Upper lobe of left lung (tissue), 6 donors: ENCODE measurements at regions not wholly inside any gene's neighbourhood (a gene's known extent, or its start where the extent isn't known, plus 50 kb on each side); places are given as distances from the start of the nearest gene placed in this dataset.

Experiments
- ATAC-seq, 2 donors: fragments of 200-7000 bp; cut with Tn5 transposase; one replicate each; pipeline ENCODE4 v1.9.1; 2022; ENCODE audit warnings: mild to moderate bottlenecking in 2 of 2, moderate library complexity in 2 of 2; ENCODE audit not compliant: low FRiP score in 2 of 2
- DNase-seq, 2 donors: peaks; one replicate each; pipeline ENCODE4 v3.0.0-alpha.2; 2019 to 2020
- H3K27ac ChIP-seq, 4 donors: fragments of 200-600 bp; sonication (generic); one replicate each; pipeline ENCODE4 v1.5.1; 2016 to 2019
- H3K27me3 ChIP-seq, 4 donors: fragments of 200-600 bp; sonication (generic); one replicate each; pipeline ENCODE4 v1.5.1; 2017 to 2019
- H3K36me3 ChIP-seq, 4 donors: fragments of 200-600 bp; sonication (generic); one replicate each; pipeline ENCODE4 v1.5.1; 2016 to 2019
- H3K4me1 ChIP-seq, 4 donors: fragments of 200-600 bp; sonication (generic); one replicate each; pipeline ENCODE4 v1.5.1; 2018 to 2019
- H3K4me3 ChIP-seq, 4 donors: fragments of 200-600 bp; sonication (generic); one replicate each; pipeline ENCODE4 v1.5.1; 2017 to 2019; ENCODE audit warnings: mild to moderate bottlenecking in 2 of 4, moderate library complexity in 1 of 4
- H3K9me3 ChIP-seq, 4 donors: fragments of 200-600 bp; sonication (generic); one replicate each; pipeline ENCODE4 v1.5.1; 2018 to 2019
- CTCF ChIP-seq, 6 experiments: fragments of 450-650 bp in 4 of 6; fragments of 200-600 bp in 2 of 6; sonication (generic) in 2 of 6; IDR thresholded peaks; one replicate each; pipeline ENCODE4 v1.5.1; 2016 to 2019; ENCODE audit warnings: antibody characterized with exemption in 6 of 6
- EP300 ChIP-seq, 4 donors: sonication (generic); formaldehyde crosslinking; IDR thresholded peaks; one replicate each; pipeline ENCODE4 v1.5.1; 2017; ENCODE audit warnings: antibody characterized with exemption in 4 of 4, control low read depth in 2 of 4
- POLR2A ChIP-seq, 4 donors: fragments of 450-650 bp; IDR thresholded peaks; one replicate each; pipeline ENCODE4 v1.5.1; 2016 to 2017; ENCODE audit warnings: antibody characterized with exemption in 4 of 4, mild to moderate bottlenecking in 2 of 4
- POLR2AphosphoS5 ChIP-seq, 2 donors: sonication (generic); formaldehyde crosslinking; IDR thresholded peaks; one replicate each; pipeline ENCODE4 v1.5.1; 2017; ENCODE audit warnings: antibody characterized with exemption in 2 of 2
- WGBS, 2 donors: methylation state at CpG; one replicate each; pipeline ENCODE4 v1.1.5; 2017 to 2018; 5-methylcytosine and 5-hydroxymethylcytosine counted together
- donor health status: DM: no; HTN: no; CAD: no; lungs with moderate emphysema.
- donor health status: DM: no; HTN: yes; CAD: no; lungs with severe emphysema.

- ATAC-seq: peak in 1 of 2 donors; percentile 63
- Histone ChIP-seq H3K9me3 (no peaks in the 10 kb centered on the region), H3K27me3 (no peaks in the 10 kb centered on the region), H3K4me1 (peaks cover 0 to 3% (median 0%) of the 10 kb centered on the region in 4 donors), H3K27ac (no peak overlapping the region), H3K4me3 (no peak overlapping the region), H3K36me3 (no peaks in the 10 kb centered on the region)
- peak in 1 of 2 donors; percentile 22 for DNase-seq
- WGBS, 2 donors: 74 to 79% methylated on average over 15 of the region's 15 CpGs
- TF ChIP-seq POLR2AphosphoS5 (IDR thresholded peaks at IDR 0.05): no peak
- no peak for TF ChIP-seq POLR2A (IDR thresholded peaks at IDR 0.05)
- no peak for TF ChIP-seq CTCF (IDR thresholded peaks at IDR 0.05)
- TF ChIP-seq EP300 (IDR thresholded peaks at IDR 0.05): no peak
These were observed 90.7 kb upstream of the WLS start for GRCh38 chr1:68322837-68323687.

DNA sequence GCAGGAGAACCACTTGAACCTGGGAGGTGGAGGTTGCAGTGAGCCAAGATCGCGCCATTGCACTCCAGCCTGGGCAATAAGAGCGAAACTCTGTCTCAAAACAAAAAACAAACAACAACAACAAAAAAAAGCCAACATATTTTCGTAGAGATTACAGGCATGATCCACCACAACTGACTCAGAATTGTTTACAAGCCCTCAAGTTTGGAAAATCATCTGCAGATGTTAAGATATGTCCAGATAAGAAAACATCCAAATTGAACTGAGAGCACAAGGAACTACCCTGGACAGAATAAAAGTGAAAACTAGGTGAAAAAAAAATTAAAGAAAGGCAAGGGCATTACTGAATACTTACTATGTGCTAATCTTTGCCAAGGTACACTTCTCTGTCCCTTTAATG is 89.8 kb upstream of the WLS start:
- Histone ChIP-seq H3K4me1 (peaks cover 0 to 3% (median 0%) of the 10 kb centered on the region in 4 donors), H3K27ac (no peak overlapping the region), H3K9me3 (no peaks in the 10 kb centered on the region), H3K36me3 (no peaks in the 10 kb centered on the region), H3K27me3 (no peaks in the 10 kb centered on the region), H3K4me3 (no peak overlapping the region)
- TF ChIP-seq POLR2AphosphoS5 (IDR thresholded peaks at IDR 0.05) (no peak), POLR2A (IDR thresholded peaks at IDR 0.05) (no peak), EP300 (IDR thresholded peaks at IDR 0.05) (no peak), CTCF (IDR thresholded peaks at IDR 0.05) (no peak)
- 87 to 94% methylated on average over 4 of the region's 4 CpGs for WGBS, 2 donors
- ATAC-seq (no peak), DNase-seq (no peak)

DNA sequence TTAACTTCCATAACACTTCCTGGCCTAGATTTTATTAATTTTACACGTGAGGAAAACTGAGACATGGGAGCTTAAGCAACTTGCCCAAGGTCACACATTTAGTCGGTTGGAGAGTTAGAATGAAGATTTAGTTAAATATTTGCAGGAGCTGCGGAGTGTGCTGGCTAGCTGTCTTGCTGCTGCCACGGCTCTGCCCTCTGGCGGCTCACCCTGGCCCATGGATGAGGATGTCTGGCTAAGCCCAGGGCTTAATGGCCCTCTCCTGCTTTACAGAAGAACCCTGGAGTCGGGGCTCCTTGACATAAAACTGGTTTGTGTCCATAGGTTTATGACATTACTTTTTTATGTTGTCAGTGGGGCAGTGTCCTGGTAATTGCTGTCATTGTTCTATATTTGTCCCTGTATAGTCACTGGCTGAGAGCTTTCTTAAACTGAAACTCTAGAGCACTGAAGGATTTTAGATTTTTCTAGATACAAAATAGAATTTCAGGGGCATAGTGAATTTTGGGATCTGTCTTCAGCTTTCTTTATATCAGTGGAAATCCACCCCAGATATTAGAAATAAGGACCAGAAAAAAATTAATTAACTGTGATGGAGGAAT is 88.9 kb upstream of the WLS start:
- H3K9me3 ChIP-seq: no peaks in the 10 kb centered on the region
- WGBS, 2 donors: 31 to 46% methylated on average over 6 of the region's 6 CpGs
- H3K4me1 ChIP-seq: no peaks in the 10 kb centered on the region
- DNase-seq (peak; percentile 74 to 83), ATAC-seq (peak; percentile 71 to 79)
- TF ChIP-seq POLR2AphosphoS5 (IDR thresholded peaks at IDR 0.05): no peak
- TF ChIP-seq CTCF (IDR thresholded peaks at IDR 0.05): peak; percentile 36 to 72 (median 54)
- TF ChIP-seq EP300 (IDR thresholded peaks at IDR 0.05): no peak
- H3K27me3 ChIP-seq: no peaks in the 10 kb centered on the region
- no peaks in the 10 kb centered on the region for H3K36me3 ChIP-seq
- H3K4me3 ChIP-seq: no peak overlapping the region
- no peak overlapping the region for H3K27ac ChIP-seq

- ATAC-seq (no peak), DNase-seq (no peak)
- no peaks in the 10 kb centered on the region for H3K36me3 ChIP-seq
- no peaks in the 10 kb centered on the region for H3K9me3 ChIP-seq
- H3K27ac ChIP-seq: no peak overlapping the region
- WGBS, 2 donors: 76 to 84% methylated on average over 4 of the region's 4 CpGs
- no peak overlapping the region for H3K4me3 ChIP-seq
- no peaks in the 10 kb centered on the region for H3K4me1 ChIP-seq
- H3K27me3 ChIP-seq: no peaks in the 10 kb centered on the region
- TF ChIP-seq CTCF (IDR thresholded peaks at IDR 0.05): no peak
- no peak for TF ChIP-seq POLR2A (IDR thresholded peaks at IDR 0.05)
- TF ChIP-seq POLR2AphosphoS5 (IDR thresholded peaks at IDR 0.05): no peak
- TF ChIP-seq EP300 (IDR thresholded peaks at IDR 0.05): no peak
These were observed 88.0 kb upstream of the WLS start for GRCh38 chr1:68320349-68320748.
